GM12872 (cell line): ENCODE measurements at regions not wholly inside any gene's neighbourhood (a gene's known extent, or its start where the extent isn't known, plus 50 kb on each side); places are given as distances from the start of the nearest gene placed in this dataset.

Experiments
- TF ChIP-seq, protein P1 (sequence below): IDR thresholded peaks from 3 replicates; pipeline ENCODE4 v1.5.1; 2011; ENCODE audit warnings: low read depth, mild to moderate bottlenecking, low read length, moderate library complexity; ENCODE audit not compliant: insufficient read depth

DNA sequence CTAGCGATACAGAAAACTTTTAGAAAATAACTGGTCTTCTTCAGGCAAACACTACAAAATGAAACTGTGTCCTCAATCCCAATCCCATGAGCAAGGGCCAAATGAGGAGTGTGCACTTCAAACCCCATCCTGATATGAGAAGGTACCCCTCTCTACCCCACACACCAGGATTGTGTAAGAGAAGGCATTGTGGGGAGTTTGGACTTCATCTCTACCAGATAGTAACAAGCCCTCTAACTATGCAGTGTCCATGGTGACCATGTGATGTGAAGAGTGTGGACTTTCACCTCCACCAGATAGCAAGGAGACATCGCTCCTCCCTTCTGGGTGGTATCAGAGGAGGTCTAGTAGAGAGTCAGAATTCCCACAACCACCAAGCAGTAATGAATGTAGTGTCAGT, 769.3 kb downstream of the MECOM start:
- TF ChIP-seq, protein P1, sequence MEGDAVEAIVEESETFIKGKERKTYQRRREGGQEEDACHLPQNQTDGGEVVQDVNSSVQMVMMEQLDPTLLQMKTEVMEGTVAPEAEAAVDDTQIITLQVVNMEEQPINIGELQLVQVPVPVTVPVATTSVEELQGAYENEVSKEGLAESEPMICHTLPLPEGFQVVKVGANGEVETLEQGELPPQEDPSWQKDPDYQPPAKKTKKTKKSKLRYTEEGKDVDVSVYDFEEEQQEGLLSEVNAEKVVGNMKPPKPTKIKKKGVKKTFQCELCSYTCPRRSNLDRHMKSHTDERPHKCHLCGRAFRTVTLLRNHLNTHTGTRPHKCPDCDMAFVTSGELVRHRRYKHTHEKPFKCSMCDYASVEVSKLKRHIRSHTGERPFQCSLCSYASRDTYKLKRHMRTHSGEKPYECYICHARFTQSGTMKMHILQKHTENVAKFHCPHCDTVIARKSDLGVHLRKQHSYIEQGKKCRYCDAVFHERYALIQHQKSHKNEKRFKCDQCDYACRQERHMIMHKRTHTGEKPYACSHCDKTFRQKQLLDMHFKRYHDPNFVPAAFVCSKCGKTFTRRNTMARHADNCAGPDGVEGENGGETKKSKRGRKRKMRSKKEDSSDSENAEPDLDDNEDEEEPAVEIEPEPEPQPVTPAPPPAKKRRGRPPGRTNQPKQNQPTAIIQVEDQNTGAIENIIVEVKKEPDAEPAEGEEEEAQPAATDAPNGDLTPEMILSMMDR, result no peak

DNA sequence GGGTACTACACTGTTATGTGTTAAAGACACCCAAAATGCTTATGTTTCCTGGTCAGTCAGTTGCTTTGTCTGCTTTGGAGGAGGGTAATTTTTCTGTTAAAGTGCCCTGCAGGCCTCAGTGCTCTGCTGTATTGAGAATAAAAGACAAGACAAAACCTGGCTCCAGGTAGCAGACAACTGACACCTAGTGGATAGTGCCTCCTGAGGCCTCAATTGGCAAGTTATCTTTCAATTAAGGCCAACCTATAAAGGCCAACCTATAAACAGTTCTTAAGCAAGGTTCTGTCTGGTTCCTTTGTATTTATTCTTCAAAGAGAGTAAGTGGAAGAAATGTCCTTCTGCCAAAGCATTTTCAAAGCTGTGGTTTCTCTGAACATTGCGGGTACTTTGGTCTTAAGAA, 773.8 kb downstream of the MECOM start:
- TF ChIP-seq, protein P1, result no peak

DNA sequence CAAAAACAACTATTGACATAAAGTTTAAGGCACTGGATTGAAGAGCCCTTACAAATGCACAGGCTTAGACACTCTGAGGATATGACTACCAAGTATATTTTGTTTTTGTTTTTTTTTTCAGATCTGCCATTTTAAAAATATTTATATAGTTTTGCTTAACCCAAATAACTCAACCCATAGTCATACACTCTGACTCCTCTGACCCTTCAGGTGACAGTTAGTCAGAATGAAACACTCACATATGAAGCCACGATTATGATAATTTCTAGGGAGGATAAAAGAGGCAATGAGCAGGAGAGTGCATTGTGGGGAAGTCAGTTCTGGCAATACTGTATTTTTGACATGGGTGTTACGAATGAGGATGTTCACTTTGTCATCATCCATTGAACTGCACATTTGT, 774.7 kb downstream of the MECOM start:
- TF ChIP-seq, protein P1, result no peak

DNA sequence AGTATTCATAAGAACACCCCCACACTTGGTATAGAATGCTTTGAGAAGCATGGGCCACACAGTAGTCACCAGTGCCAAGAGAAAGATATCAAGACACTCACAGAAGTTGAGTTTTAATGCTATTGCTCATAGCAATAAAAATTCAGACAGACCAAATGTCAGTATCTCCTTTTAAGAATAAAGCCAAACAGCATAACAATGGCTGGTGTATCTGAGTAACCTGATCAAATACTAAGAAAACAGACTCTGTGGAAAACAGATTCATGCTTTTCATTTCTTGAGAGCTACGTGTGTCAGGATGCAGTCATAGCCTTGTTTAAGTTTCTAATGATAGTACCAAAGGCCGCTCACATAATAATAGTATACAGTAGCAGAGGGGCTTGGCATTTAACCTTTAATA, 778.5 kb downstream of the MECOM start:
- TF ChIP-seq, protein P1, result no peak

DNA sequence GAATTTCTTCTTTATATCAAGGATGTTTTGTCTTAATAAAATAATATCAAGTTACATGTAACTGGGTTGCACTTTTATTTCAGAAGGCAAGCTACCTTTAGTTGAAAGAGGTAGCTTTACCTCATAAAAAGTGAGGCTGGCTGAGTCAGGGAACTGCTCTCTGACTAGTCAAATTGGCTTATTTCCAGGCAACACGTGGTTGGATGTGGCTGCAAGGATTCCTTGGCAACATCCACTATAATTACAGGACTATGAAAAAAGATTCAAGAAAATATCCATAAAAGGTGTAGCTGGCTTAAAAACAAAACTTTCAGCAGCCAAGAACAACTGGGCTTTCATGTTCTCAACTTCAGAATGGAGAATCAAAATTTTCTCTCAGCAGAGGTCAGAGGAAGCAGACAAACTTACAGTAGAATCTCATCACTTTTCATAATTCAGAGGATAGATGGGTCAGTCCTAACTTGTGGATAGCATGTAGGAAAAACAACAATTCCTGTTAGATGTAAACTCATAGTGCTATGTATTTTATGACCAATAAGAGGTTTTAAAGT, 779.1 kb downstream of the MECOM start:
- TF ChIP-seq, protein P1, result no peak

DNA sequence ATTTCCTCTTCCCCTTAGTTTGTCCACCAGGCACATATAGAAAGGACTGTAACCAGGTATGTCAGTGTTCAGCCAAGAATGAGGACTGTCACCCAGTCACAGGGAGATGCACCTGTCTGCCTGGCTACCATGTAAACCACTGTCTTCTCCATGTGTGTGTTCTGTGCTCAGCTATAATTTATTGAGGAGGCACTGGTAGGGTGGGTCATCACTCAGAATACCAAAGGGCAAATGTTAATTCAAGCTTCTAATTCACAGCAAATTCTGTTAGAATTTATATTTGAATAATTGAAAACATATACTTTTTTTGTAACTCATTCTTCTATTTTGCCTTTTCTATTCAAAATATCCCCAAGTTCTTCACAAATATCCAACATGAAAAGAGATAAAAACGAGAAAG, 780.4 kb downstream of the MECOM start:
- TF ChIP-seq, protein P1, result no peak

DNA sequence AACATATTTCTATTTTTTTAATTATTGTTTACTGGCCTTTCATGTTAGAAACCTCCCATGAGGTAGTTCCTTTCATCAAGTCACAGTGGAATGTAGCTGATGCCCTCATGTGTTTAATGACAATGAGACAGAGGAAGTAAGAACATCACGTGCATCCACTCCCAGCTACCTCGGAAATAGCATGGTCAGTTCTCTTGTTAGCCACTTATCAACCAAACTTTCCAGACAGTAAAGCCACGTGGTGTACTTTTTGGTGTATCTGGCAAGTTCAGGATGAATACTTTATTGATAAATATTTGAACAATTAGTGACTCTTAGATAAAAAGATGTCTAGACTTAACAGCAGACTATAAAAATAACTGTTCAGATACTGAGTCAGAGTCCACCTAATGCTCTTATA, 781.7 kb downstream of the MECOM start:
- TF ChIP-seq, protein P1, result no peak
